Stomach smooth muscle (tissue), 2 donors: ENCODE measurements at regions not wholly inside any gene's neighbourhood (a gene's known extent, or its start where the extent isn't known, plus 50 kb on each side); places are given as distances from the start of the nearest gene placed in this dataset.

Experiments
- H3K27ac ChIP-seq: one replicate; pipeline ENCODE4 v1.7.0; 2013; ENCODE audit warnings: mild to moderate bottlenecking, low read length, inconsistent platforms
- H3K27me3 ChIP-seq, 2 donors: one replicate each; pipeline ENCODE4 v1.7.0; 2013; ENCODE audit warnings: low read length in 2 of 2; ENCODE audit not compliant: insufficient read depth in 2 of 2, control insufficient read depth in 1 of 2
- H3K36me3 ChIP-seq, 2 donors: one replicate each; pipeline ENCODE4 v1.7.0; 2013; ENCODE audit warnings: low read length in 2 of 2; ENCODE audit not compliant: control insufficient read depth in 2 of 2, insufficient read depth in 2 of 2
- H3K4me1 ChIP-seq: one replicate; pipeline ENCODE4 v1.7.0; 2013; ENCODE audit warnings: low read length; ENCODE audit not compliant: control insufficient read depth, insufficient read depth
- H3K4me3 ChIP-seq, 2 donors: one replicate each; pipeline ENCODE4 v1.7.0; 2013; ENCODE audit warnings: low read length in 2 of 2
- H3K9ac ChIP-seq, 2 donors: one replicate each; pipeline ENCODE4 v1.7.0; 2013; ENCODE audit warnings: low read length in 2 of 2, mild to moderate bottlenecking in 1 of 2
- H3K9me3 ChIP-seq, 2 donors: one replicate each; pipeline ENCODE4 v1.7.0; 2013; ENCODE audit warnings: low read length in 2 of 2; ENCODE audit not compliant: control insufficient read depth in 2 of 2
- donor health status: healthy.
- donor health status: Pancreatic carcinoma.

- peaks cover 0 to 3% of the 10 kb centered on the region in 2 donors for H3K27me3 ChIP-seq
- H3K36me3 ChIP-seq, result no peaks in the 10 kb centered on the region
- no peak overlapping the region for H3K4me3 ChIP-seq
- no peak overlapping the region for H3K9ac ChIP-seq
- H3K9me3 ChIP-seq, result no peaks in the 10 kb centered on the region
- no peaks in the 10 kb centered on the region for H3K4me1 ChIP-seq
- no peak overlapping the region for H3K27ac ChIP-seq
These were observed 238.3 kb upstream of the SDK2 start for GRCh38 chr17:73882590-73882989.

- no peak overlapping the region for H3K4me3 ChIP-seq
- H3K27ac ChIP-seq, result no peak overlapping the region
- no peaks in the 10 kb centered on the region for H3K36me3 ChIP-seq
- peaks cover 0 to 3% of the 10 kb centered on the region in 2 donors for H3K27me3 ChIP-seq
- H3K9ac ChIP-seq, result no peak overlapping the region
- no peaks in the 10 kb centered on the region for H3K4me1 ChIP-seq
- no peaks in the 10 kb centered on the region for H3K9me3 ChIP-seq
These were observed 238.9 kb upstream of the SDK2 start for GRCh38 chr17:73883175-73883574.

GRCh38 chr17:73887739-73888138, 243.5 kb upstream of the SDK2 start:
- Histone ChIP-seq H3K4me1 (no peaks in the 10 kb centered on the region), H3K27ac (no peak overlapping the region), H3K36me3 (no peaks in the 10 kb centered on the region), H3K9ac (no peak overlapping the region), H3K27me3 (peaks cover 0 to 4% of the 10 kb centered on the region in 2 donors), H3K9me3 (peaks cover 2 to 4% of the 10 kb centered on the region in 2 donors), H3K4me3 (no peak overlapping the region)

DNA sequence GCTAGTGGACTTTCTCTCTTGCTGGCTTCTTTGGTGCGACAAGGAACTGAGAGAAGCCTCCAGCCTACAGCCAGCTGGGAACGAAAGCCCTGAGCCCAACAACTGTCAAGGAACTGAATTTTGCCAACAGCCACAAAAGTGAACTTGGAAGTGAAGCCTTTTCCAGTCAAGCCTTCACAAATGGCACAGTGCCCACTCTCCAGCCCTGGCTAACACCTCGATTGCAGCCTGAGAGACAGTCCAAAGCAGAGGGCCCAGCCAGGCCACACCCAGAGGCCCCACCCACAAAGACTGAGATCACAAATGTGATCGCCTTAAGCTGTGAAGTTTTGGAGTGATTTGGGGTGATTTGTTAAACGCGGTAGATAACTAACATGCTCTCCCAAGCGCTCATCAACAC, 244.6 kb upstream of the SDK2 start:
- peaks cover 0 to 4% of the 10 kb centered on the region in 2 donors for H3K27me3 ChIP-seq

GRCh38 chr17:73889439-73889838, 245.2 kb upstream of the SDK2 start:
- Histone ChIP-seq H3K4me1 (no peaks in the 10 kb centered on the region), H3K27ac (no peak overlapping the region), H3K36me3 (no peaks in the 10 kb centered on the region), H3K27me3 (peaks cover 0 to 4% of the 10 kb centered on the region in 2 donors), H3K4me3 (no peak overlapping the region), H3K9me3 (peaks cover 5 to 7% of the 10 kb centered on the region in 2 donors), H3K9ac (no peak overlapping the region)

More for the DNA sequence above, 244.6 kb upstream of the SDK2 start:
- Histone ChIP-seq H3K9me3 (peaks cover 5 to 7% of the 10 kb centered on the region in 2 donors), H3K4me3 (no peak overlapping the region), H3K27ac (no peak overlapping the region), H3K9ac (no peak overlapping the region), H3K36me3 (no peaks in the 10 kb centered on the region), H3K4me1 (no peaks in the 10 kb centered on the region)

DNA sequence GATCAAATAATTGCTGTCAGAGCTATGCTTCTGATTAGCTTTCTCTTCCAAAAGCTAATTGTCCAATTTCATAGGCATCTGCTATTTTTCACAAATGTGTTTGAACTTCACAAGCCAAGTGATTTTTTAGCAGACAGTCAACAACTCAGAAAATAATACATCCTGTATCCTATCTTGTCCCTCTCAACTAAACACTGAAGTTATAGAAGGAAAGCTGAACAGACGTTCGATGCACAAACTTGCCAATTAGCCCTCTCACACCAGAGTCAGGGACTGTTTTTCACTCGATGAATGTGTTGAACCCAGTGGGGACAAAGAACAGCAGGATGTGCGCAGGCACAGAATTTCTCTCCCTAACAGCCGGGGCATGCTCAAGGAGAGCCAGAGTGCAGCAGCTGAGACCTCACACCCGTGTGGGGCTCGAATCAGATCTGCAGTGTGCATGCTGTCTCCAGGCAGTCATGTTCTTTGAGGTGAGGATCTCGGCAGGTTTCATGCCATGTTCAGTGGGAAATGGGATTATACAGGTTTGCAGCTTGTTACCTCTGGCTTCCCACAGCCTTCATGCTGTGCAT, 246.7 kb upstream of the SDK2 start:
- Histone ChIP-seq H3K9me3 (peaks cover 5 to 7% of the 10 kb centered on the region in 2 donors), H3K27ac (no peak overlapping the region), H3K4me1 (no peaks in the 10 kb centered on the region), H3K9ac (no peak overlapping the region), H3K27me3 (peaks cover 0 to 5% of the 10 kb centered on the region in 2 donors), H3K4me3 (no peak overlapping the region), H3K36me3 (no peaks in the 10 kb centered on the region)

DNA sequence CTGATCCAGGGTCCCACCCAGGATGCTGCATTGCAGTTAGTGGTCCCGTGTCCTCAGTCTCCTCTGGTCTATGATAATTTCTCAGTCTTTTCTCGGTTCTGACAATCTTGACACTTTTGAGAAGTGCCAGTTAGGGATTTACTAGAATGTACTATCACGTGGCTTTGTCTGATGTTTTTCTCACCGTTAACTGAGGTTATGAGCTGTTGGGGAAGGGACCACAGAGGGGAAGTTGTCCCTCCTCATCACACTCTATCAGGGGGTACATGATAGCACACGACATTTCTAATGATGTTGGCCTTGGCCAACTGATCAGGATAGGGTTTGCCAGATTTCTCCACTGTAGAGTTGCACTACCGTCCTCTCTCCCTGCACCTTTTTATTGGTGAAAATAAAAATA, 250.9 kb upstream of the SDK2 start:
- H3K9me3 ChIP-seq, result peaks cover 5 to 7% of the 10 kb centered on the region in 2 donors
- H3K4me1 ChIP-seq, result no peaks in the 10 kb centered on the region
- H3K27me3 ChIP-seq, result peaks cover 4 to 16% of the 10 kb centered on the region in 2 donors
- no peak overlapping the region for H3K27ac ChIP-seq
- H3K9ac ChIP-seq, result no peak overlapping the region
- H3K36me3 ChIP-seq, result no peaks in the 10 kb centered on the region
- H3K4me3 ChIP-seq, result no peak overlapping the region

DNA sequence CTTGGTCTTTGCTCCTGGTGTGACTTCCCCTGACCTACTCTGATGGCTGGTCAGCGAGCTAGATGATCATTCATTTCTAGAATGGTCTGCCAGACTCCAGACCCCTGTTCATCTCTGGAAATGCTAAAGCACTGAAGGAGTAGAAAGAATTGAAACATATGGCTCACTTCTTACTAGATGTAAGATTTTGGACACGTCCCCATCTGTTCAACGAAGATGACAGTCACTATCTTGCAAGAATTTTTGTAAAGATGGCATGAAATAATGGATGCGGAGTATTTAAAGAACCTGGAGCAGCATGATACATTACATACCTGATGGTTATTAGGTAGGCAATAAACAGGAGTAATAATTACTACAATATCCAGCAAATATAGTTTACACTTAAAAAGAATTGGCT, 252.7 kb upstream of the SDK2 start:
- H3K4me3 ChIP-seq, result no peak overlapping the region
- no peak overlapping the region for H3K27ac ChIP-seq
- H3K27me3 ChIP-seq, result peaks cover 20 to 29% of the 10 kb centered on the region in 2 donors
- no peak overlapping the region for H3K9ac ChIP-seq
- no peaks in the 10 kb centered on the region for H3K36me3 ChIP-seq
- H3K9me3 ChIP-seq, result peaks cover 5 to 7% of the 10 kb centered on the region in 2 donors
- H3K4me1 ChIP-seq, result peaks cover 2% of the 10 kb centered on the region

DNA sequence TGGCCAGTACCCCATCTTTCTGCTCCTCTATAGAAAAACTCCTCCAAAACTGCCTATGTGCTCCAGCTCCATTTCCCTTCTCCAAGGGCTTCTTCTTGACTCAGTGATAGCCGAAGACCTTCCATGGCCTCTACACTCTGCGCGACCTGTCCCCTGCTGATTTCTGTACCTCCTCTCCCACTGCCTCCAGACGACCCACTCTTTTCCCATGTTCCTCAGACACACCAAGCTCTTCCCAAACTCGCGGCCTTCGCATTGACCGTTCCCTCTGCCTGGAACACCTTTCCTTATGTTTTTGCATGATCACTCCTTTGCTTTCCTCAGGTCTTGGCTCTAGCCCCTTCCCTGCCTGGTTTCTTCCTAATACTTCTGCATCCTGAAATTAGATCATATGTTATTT, 255.6 kb upstream of the SDK2 start:
- no peaks in the 10 kb centered on the region for H3K9me3 ChIP-seq
- no peak overlapping the region for H3K4me3 ChIP-seq
- H3K27me3 ChIP-seq, result peaks cover 33 to 46% of the 10 kb centered on the region in 2 donors
- H3K9ac ChIP-seq, result no peak overlapping the region
- no peak overlapping the region for H3K27ac ChIP-seq
- no peaks in the 10 kb centered on the region for H3K36me3 ChIP-seq
- peaks cover 2% of the 10 kb centered on the region for H3K4me1 ChIP-seq

- Histone ChIP-seq H3K27ac (no peak overlapping the region), H3K4me3 (no peak overlapping the region), H3K4me1 (peaks cover 2% of the 10 kb centered on the region), H3K9ac (no peak overlapping the region), H3K9me3 (no peaks in the 10 kb centered on the region), H3K36me3 (no peaks in the 10 kb centered on the region), H3K27me3 (peaks cover 33 to 45% of the 10 kb centered on the region in 2 donors)
These were observed 256.3 kb upstream of the SDK2 start for GRCh38 chr17:73900516-73900915.

- H3K4me1 ChIP-seq, result peaks cover 2% of the 10 kb centered on the region
- H3K9me3 ChIP-seq, result no peaks in the 10 kb centered on the region
- H3K36me3 ChIP-seq, result no peaks in the 10 kb centered on the region
- no peak overlapping the region for H3K27ac ChIP-seq
- peaks cover 33 to 46% of the 10 kb centered on the region in 2 donors for H3K27me3 ChIP-seq
- H3K4me3 ChIP-seq, result peak overlapping the region in 1 of 2 donors; percentile 54
- no peak overlapping the region for H3K9ac ChIP-seq
These were observed 257.0 kb upstream of the SDK2 start for GRCh38 chr17:73901249-73901648.
